Gastrocnemius medialis (tissue), 4 donors: ENCODE measurements at regions not wholly inside any gene's neighbourhood (a gene's known extent, or its start where the extent isn't known, plus 50 kb on each side); places are given as distances from the start of the nearest gene placed in this dataset.

Source experiments
- ATAC-seq, 2 donors: fragments of 150-250 bp; one replicate each; pipeline ENCODE4 v1.9.1; 2016
- DNase-seq, 2 donors: peaks; one replicate each; pipeline ENCODE4 v3.0.0-alpha.2; 2019
- H3K27ac ChIP-seq, 4 donors: fragments of 200-600 bp; sonication (generic); 1 replicate in 1 of 4; 2 replicates in 3 of 4; pipeline ENCODE4 v1.5.1; 2016 to 2018; ENCODE audit warnings: mild to moderate bottlenecking in 2 of 4, moderate library complexity in 1 of 4
- H3K27me3 ChIP-seq, 3 donors: fragments of 200-600 bp; sonication (generic) in 2 of 3; 1 replicate in 1 of 3; 2 replicates in 2 of 3; pipeline versions ENCODE4 v1.5.1 to v1.6.0; 2016 to 2019; ENCODE audit warnings: mild to moderate bottlenecking in 1 of 3, moderate library complexity in 1 of 3
- H3K36me3 ChIP-seq, 2 donors: fragments of 200-600 bp; sonication (generic) in 1 of 2; one replicate each; pipeline ENCODE4 v1.5.1; 2017 to 2018
- H3K4me1 ChIP-seq, 2 donors: fragments of 200-600 bp; sonication (generic) in 1 of 2; one replicate each; pipeline ENCODE4 v1.5.1; 2016 to 2017; ENCODE audit warnings: mild to moderate bottlenecking in 2 of 2
- H3K4me3 ChIP-seq, 4 donors: fragments of 200-600 bp; sonication (generic) in 3 of 4; 1 replicate in 1 of 4; 2 replicates in 3 of 4; pipeline ENCODE4 v1.5.1; 2016 to 2019; ENCODE audit warnings: mild to moderate bottlenecking in 2 of 4
- H3K9me3 ChIP-seq, 3 donors: fragments of 200-600 bp; sonication (generic) in 2 of 3; 1 replicate in 1 of 3; 2 replicates in 2 of 3; pipeline ENCODE4 v1.5.1; 2016 to 2019
- CTCF ChIP-seq, 5 experiments: fragments of 450-650 bp in 3 of 5; fragments of 200-600 bp in 2 of 5; sonication (generic) in 2 of 5; IDR thresholded peaks in 4 of 5; conservative IDR thresholded peaks in 1 of 5; 1 replicate in 4 of 5; 2 replicates in 1 of 5; pipeline ENCODE4 v1.5.1; 2016 to 2019; ENCODE audit warnings: antibody characterized with exemption in 5 of 5, mild to moderate bottlenecking in 3 of 5, moderate library complexity in 3 of 5
- POLR2A ChIP-seq, 2 donors: fragments of 450-650 bp; IDR thresholded peaks; one replicate each; pipeline ENCODE4 v1.6.1; 2017; ENCODE audit warnings: antibody characterized with exemption in 2 of 2, mild to moderate bottlenecking in 2 of 2, moderate library complexity in 2 of 2
- in situ Hi-C, 4 donors: fragments of 200-750 bp; cut with MboI; loops; one replicate each; pipeline versions ENCODE4 v1.15.0 to v1.8.0; 2017; ENCODE audit warnings: low sequenced_read_pairs in 4 of 4
- intact Hi-C: fragments of 100-400 bp; cut with DNase I; formaldehyde crosslinking; loops from one replicate; pipeline ENCODE4 v1.15.1; 2023; ENCODE audit warnings: low total_unique reads

GRCh38 chr15:96158938-96159337 lies 171.6 kb upstream of the NR2F2 start:
- no peak for TF ChIP-seq CTCF (IDR thresholded peaks at IDR 0.05 in 4 of 5, conservative IDR thresholded peaks at IDR 0.05 in 1 of 5)
- no peak for TF ChIP-seq POLR2A (IDR thresholded peaks at IDR 0.05)
- Histone ChIP-seq H3K4me1 (peaks cover 4 to 6% of the 10 kb centered on the region in 2 donors), H3K36me3 (no peaks in the 10 kb centered on the region), H3K27ac (peak overlapping the region in 1 of 4 donors; percentile 11), H3K9me3 (no peaks in the 10 kb centered on the region), H3K27me3 (no peaks in the 10 kb centered on the region), H3K4me3 (no peak overlapping the region)
- ATAC-seq = peak in 1 of 2 donors; percentile 36
- no peak for DNase-seq
- in situ Hi-C loops = loop anchor here in 1 of 4 donors (25.0 kb wide), 1 partner anchor 897 kb away; no protein-coding TSS in a partner anchor
- intact Hi-C loops = no loop called here

- TF ChIP-seq CTCF (IDR thresholded peaks at IDR 0.05 in 4 of 5, conservative IDR thresholded peaks at IDR 0.05 in 1 of 5) (no peak), POLR2A (IDR thresholded peaks at IDR 0.05) (no peak)
- ATAC-seq (no peak), DNase-seq (no peak)
- Histone ChIP-seq H3K27ac (peak overlapping the region in 3 of 4 donors; percentile 26 to 32 (median 30)), H3K9me3 (no peaks in the 10 kb centered on the region), H3K36me3 (no peaks in the 10 kb centered on the region), H3K4me3 (no peak overlapping the region), H3K27me3 (no peaks in the 10 kb centered on the region), H3K4me1 (peaks cover 4 to 6% of the 10 kb centered on the region in 2 donors)
- in situ Hi-C loops = loop anchor here in 1 of 4 donors (25.0 kb wide), 1 partner anchor 898 kb away; no protein-coding TSS in a partner anchor
- intact Hi-C loops = no loop called here
These were observed 170.2 kb upstream of the NR2F2 start for GRCh38 chr15:96160269-96160668.

DNA sequence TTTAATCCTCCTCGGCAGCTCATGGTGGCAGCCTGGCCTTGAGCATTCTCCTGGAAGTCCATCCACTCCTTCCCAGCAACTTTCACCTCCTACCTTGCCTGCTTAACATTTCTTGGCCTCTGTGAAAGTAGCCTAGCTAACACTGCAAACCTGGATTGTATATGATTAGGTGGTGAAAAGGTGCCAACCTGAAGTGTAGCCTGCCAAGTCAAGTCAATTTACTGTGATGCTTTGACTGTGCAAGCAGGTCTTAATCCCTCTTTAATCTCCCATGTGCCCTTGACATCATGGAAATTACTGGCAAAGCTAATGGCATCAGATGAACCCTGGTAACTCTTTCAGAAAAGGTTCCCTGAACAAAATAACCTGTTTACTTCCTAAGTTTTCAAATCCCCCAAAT lies 169.7 kb upstream of the NR2F2 start:
- H3K27ac ChIP-seq = no peak overlapping the region

DNA sequence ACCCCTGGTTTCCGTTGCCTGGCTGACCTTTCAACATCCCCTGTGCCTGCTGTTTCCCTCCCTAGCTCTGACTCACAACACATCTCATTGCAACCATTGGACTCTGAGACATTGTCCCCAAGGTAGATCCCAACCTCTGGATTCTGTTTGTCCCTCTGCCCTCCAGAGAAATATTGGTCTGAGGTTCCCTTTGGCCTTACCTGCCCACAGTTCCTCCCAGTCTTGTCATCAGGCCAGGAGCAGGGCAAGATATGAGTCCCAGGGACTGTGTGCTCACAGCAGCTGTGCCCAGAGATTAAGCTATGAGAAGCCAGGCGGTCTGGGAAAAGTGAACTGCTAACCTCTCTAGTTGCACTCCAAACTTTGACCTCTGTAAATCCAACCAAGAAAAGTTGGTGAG lies 168.2 kb upstream of the NR2F2 start:
- Histone ChIP-seq H3K36me3 (no peaks in the 10 kb centered on the region), H3K9me3 (no peaks in the 10 kb centered on the region), H3K4me3 (no peak overlapping the region), H3K4me1 (peaks cover 12 to 23% of the 10 kb centered on the region in 2 donors), H3K27me3 (no peaks in the 10 kb centered on the region), H3K27ac (no peak overlapping the region)
- DNase-seq = no peak
- no peak for ATAC-seq
- no peak for TF ChIP-seq CTCF (IDR thresholded peaks at IDR 0.05 in 4 of 5, conservative IDR thresholded peaks at IDR 0.05 in 1 of 5)
- no peak for TF ChIP-seq POLR2A (IDR thresholded peaks at IDR 0.05)
- intact Hi-C loops (no loop called here), in situ Hi-C loops (loop anchor here in 1 of 4 donors (25.0 kb wide), 1 partner anchor 900 kb away; no protein-coding TSS in a partner anchor)

More for the DNA sequence above, 169.7 kb upstream of the NR2F2 start:
- no peaks in the 10 kb centered on the region for H3K9me3 ChIP-seq
- no peak for DNase-seq
- no peak for ATAC-seq
- H3K4me1 ChIP-seq = peaks cover 4 to 7% of the 10 kb centered on the region in 2 donors
- H3K27me3 ChIP-seq = no peaks in the 10 kb centered on the region
- TF ChIP-seq CTCF (IDR thresholded peaks at IDR 0.05 in 4 of 5, conservative IDR thresholded peaks at IDR 0.05 in 1 of 5) (no peak), POLR2A (IDR thresholded peaks at IDR 0.05) (no peak)
- intact Hi-C loops = no loop called here
- no peak overlapping the region for H3K4me3 ChIP-seq
- H3K36me3 ChIP-seq = no peaks in the 10 kb centered on the region
- in situ Hi-C loops = loop anchor here in 1 of 4 donors (25.0 kb wide), 1 partner anchor 898 kb away; no protein-coding TSS in a partner anchor

GRCh38 chr15:96165081-96165480 lies 165.4 kb upstream of the NR2F2 start:
- Histone ChIP-seq H3K4me3 (no peak overlapping the region), H3K4me1 (peaks cover 12 to 18% of the 10 kb centered on the region in 2 donors), H3K9me3 (no peaks in the 10 kb centered on the region), H3K27me3 (no peaks in the 10 kb centered on the region), H3K36me3 (no peaks in the 10 kb centered on the region), H3K27ac (no peak overlapping the region)
- DNase-seq (no peak), ATAC-seq (no peak)
- TF ChIP-seq CTCF (IDR thresholded peaks at IDR 0.05 in 4 of 5, conservative IDR thresholded peaks at IDR 0.05 in 1 of 5) = no peak
- no peak for TF ChIP-seq POLR2A (IDR thresholded peaks at IDR 0.05)
- intact Hi-C loops = no loop called here
- in situ Hi-C loops = loop anchor here in 1 of 4 donors (25.0 kb wide), 1 partner anchor 903 kb away; no protein-coding TSS in a partner anchor
